Thyroid gland (tissue), 4 donors: ENCODE measurements at regions not wholly inside any gene's neighbourhood (a gene's known extent, or its start where the extent isn't known, plus 50 kb on each side); places are given as distances from the start of the nearest gene placed in this dataset.

Experiments
- DNase-seq, 2 donors: peaks; one replicate each; pipeline ENCODE4 v3.0.0-alpha.2; 2019
- H3K27ac ChIP-seq, 3 donors: fragments of 200-600 bp; sonication (generic); 1 replicate in 2 of 3; 2 replicates in 1 of 3; pipeline ENCODE4 v1.5.1; 2016 to 2019; ENCODE audit warnings: mild to moderate bottlenecking in 1 of 3, moderate library complexity in 1 of 3
- H3K27me3 ChIP-seq: fragments of 200-600 bp; sonication (generic); one replicate; pipeline ENCODE4 v1.5.1; 2019
- H3K36me3 ChIP-seq, 2 donors: fragments of 200-600 bp; sonication (generic); one replicate each; pipeline ENCODE4 v1.5.1; 2016 to 2019
- H3K4me1 ChIP-seq, 2 donors: fragments of 200-600 bp; sonication (generic); one replicate each; pipeline ENCODE4 v1.5.1; 2017 to 2019
- H3K4me3 ChIP-seq, 3 donors: fragments of 200-600 bp; sonication (generic); replicated peaks in 1 of 3; 1 replicate in 2 of 3; 2 replicates in 1 of 3; pipeline ENCODE4 v1.5.1; 2016; ENCODE audit warnings: mild to moderate bottlenecking in 1 of 3
- H3K9me3 ChIP-seq: fragments of 200-600 bp; sonication (generic); one replicate; pipeline ENCODE4 v1.5.1; 2017
- POLR2A ChIP-seq, 2 donors: fragments of 450-650 bp; IDR thresholded peaks; one replicate each; pipeline ENCODE4 v1.6.1; 2017; ENCODE audit warnings: antibody characterized with exemption in 2 of 2, mild to moderate bottlenecking in 2 of 2, moderate library complexity in 1 of 2
- WGBS, 2 donors: methylation state at CpG; one replicate each; pipeline ENCODE4 v1.1.5; 2017; 5-methylcytosine and 5-hydroxymethylcytosine counted together
- intact Hi-C: fragments of 100-400 bp; cut with DNase I; formaldehyde crosslinking; loops from one replicate; pipeline ENCODE4 v1.15.1; 2023
- TF ChIP-seq, protein P1 (sequence below), 6 experiments: fragments of 200-600 bp in 3 of 6; fragments of 450-650 bp in 3 of 6; sonication (generic) in 3 of 6; IDR thresholded peaks; one replicate each; pipeline ENCODE4 v1.5.1; 2016 to 2019; ENCODE audit warnings: antibody characterized with exemption in 6 of 6, mild to moderate bottlenecking in 2 of 6, inconsistent platforms in 1 of 6, moderate library complexity in 1 of 6

DNA sequence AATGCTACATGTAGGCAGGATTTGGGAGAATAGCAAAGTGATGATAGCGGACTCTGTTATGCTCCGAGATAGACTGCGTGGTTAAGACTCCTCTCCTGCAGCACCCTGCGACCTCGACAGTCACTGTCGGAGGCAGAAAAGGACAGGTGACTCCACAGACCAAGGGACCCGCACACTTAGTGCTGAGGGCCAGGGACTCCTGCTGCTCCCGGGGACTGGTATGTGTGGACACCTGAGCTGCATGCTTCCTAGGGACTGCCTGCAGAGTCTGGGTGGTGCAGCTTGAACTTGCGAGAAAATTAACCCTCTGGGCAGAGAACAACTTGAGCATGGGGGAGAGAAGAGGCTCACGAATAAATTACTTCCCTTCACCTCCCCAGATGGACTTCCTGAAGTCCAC, 407.1 kb upstream of the PFKP start:
- TF ChIP-seq POLR2A (IDR thresholded peaks at IDR 0.05): no peak
- TF ChIP-seq, protein P1, sequence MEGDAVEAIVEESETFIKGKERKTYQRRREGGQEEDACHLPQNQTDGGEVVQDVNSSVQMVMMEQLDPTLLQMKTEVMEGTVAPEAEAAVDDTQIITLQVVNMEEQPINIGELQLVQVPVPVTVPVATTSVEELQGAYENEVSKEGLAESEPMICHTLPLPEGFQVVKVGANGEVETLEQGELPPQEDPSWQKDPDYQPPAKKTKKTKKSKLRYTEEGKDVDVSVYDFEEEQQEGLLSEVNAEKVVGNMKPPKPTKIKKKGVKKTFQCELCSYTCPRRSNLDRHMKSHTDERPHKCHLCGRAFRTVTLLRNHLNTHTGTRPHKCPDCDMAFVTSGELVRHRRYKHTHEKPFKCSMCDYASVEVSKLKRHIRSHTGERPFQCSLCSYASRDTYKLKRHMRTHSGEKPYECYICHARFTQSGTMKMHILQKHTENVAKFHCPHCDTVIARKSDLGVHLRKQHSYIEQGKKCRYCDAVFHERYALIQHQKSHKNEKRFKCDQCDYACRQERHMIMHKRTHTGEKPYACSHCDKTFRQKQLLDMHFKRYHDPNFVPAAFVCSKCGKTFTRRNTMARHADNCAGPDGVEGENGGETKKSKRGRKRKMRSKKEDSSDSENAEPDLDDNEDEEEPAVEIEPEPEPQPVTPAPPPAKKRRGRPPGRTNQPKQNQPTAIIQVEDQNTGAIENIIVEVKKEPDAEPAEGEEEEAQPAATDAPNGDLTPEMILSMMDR (IDR thresholded peaks at IDR 0.05): no peak
- H3K9me3 ChIP-seq: no peaks in the 10 kb centered on the region

DNA sequence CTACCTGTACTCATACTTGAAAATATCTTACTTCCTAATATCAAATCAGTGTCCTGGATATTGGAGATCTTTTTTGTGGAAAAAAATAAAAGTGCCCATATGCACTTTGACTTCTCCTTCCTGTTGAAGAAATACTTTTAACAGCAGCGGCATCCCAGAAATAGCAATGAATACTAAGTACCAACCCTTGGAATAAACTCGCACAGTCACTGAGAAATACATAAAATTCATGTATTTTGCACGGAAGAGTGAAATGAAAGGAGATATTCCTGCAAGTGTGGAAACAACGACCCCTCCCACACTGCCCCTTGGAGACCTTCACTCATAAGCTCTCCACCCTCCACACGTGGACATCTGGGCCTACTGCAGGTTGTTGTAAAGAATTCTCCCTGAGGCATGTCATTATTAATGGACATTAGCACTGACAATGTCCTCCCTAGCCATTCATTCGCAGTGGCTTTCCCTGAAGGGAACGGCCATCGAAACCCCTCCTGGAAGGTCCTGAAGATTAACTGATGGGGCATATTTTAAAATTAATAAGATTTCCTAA, 407.6 kb upstream of the PFKP start:
- Histone ChIP-seq H3K27ac (no peak overlapping the region), H3K4me1 (no peaks in the 10 kb centered on the region), H3K4me3 (no peak overlapping the region), H3K36me3 (no peaks in the 10 kb centered on the region), H3K27me3 (no peaks in the 10 kb centered on the region), H3K9me3 (no peaks in the 10 kb centered on the region)
- TF ChIP-seq, protein P1 (IDR thresholded peaks at IDR 0.05): no peak
- no peak for TF ChIP-seq POLR2A (IDR thresholded peaks at IDR 0.05)
- intact Hi-C loops: no loop called here
- 74 to 83% methylated on average over 8 of the region's 8 CpGs for WGBS, 2 donors
- no peak for DNase-seq

More for the DNA sequence above, 407.1 kb upstream of the PFKP start:
- WGBS, 2 donors: 67 to 68% methylated on average over 10 of the region's 10 CpGs
- intact Hi-C loops: no loop called here
- Histone ChIP-seq H3K4me1 (no peaks in the 10 kb centered on the region), H3K27me3 (no peaks in the 10 kb centered on the region), H3K27ac (no peak overlapping the region), H3K36me3 (no peaks in the 10 kb centered on the region), H3K4me3 (no peak overlapping the region)
- no peak for DNase-seq

DNA sequence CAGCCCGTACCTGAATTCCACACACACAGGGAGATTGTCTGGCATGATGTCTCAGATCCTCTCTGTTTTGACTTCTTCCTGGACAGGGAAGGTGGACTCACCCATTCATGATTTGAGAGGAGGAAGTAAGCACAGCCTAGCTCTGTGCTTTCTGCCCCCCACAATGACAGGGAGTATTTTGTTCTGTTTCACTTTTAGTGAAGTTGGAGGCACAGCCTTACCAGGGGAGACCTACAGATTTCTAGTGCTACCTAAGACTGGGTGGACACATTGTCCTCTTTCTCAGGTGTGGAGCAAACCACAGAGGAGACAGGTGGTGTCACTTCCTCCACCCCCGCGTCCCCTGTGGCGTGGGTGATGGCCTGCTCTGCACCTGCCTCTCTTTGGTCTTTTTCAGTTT, 408.6 kb upstream of the PFKP start:
- intact Hi-C loops: no loop called here
- Histone ChIP-seq H3K27ac (no peak overlapping the region), H3K36me3 (no peaks in the 10 kb centered on the region), H3K4me3 (no peak overlapping the region), H3K9me3 (no peaks in the 10 kb centered on the region), H3K4me1 (no peaks in the 10 kb centered on the region), H3K27me3 (no peaks in the 10 kb centered on the region)
- WGBS, 2 donors: 61 to 84% methylated on average over 4 of the region's 4 CpGs
- TF ChIP-seq POLR2A (IDR thresholded peaks at IDR 0.05): no peak
- TF ChIP-seq, protein P1 (IDR thresholded peaks at IDR 0.05): no peak
- DNase-seq: no peak

DNA sequence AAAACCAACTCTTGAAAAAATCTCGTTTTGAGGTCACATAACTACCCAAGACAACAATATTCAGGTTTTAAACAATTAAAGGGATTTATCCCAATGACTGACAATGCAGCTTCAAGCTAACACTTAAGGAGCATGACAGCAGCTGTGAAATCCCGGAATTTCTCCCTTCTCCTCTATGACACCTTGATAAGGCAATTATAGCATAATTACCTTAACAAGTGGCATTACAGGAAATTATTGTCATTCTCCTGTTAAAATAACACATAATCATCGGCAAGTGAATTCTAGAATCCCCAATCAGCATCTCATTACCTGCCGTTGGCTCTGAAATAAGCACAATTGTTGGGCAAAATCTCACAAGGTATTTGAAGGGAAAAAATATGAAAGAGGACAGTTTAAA, 417.0 kb upstream of the PFKP start:
- no peak overlapping the region for H3K27ac ChIP-seq
- H3K27me3 ChIP-seq: no peaks in the 10 kb centered on the region
- DNase-seq: no peak
- H3K4me1 ChIP-seq: no peaks in the 10 kb centered on the region
- no peaks in the 10 kb centered on the region for H3K9me3 ChIP-seq
- no peak for TF ChIP-seq POLR2A (IDR thresholded peaks at IDR 0.05)
- TF ChIP-seq, protein P1 (IDR thresholded peaks at IDR 0.05): no peak
- intact Hi-C loops: no loop called here
- no peaks in the 10 kb centered on the region for H3K36me3 ChIP-seq
- no peak overlapping the region for H3K4me3 ChIP-seq
- 79 to 84% methylated on average over 4 of the region's 4 CpGs for WGBS, 2 donors

DNA sequence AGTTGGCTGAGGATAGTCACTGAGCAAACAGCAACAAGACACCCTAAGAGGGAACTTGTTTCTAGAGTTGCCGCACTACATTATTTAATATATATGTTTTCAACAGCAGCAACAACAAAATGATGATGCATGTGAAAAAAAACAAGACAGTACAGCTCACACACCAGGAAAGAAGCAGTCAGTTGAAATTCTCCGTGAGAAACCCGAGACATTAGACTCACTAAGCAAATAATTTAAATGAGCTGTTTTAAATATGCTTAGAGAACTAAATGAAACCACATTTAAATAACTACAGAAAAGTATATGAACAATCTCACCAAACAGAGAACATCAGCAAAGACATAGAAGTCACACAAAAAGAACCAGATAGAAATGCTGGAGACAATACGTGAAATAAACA, 426.3 kb upstream of the PFKP start:
- Histone ChIP-seq H3K4me1 (no peaks in the 10 kb centered on the region), H3K9me3 (no peaks in the 10 kb centered on the region), H3K27ac (no peak overlapping the region), H3K4me3 (no peak overlapping the region), H3K36me3 (no peaks in the 10 kb centered on the region), H3K27me3 (no peaks in the 10 kb centered on the region)
- DNase-seq: no peak
- 93 to 94% methylated on average over 4 of the region's 4 CpGs for WGBS, 2 donors
- TF ChIP-seq, protein P1 (IDR thresholded peaks at IDR 0.05): no peak
- TF ChIP-seq POLR2A (IDR thresholded peaks at IDR 0.05): no peak
- intact Hi-C loops: no loop called here
